Peyer's patch (tissue), 4 donors: ENCODE measurements at regions not wholly inside any gene's neighbourhood (a gene's known extent, or its start where the extent isn't known, plus 50 kb on each side); places are given as distances from the start of the nearest gene placed in this dataset.

Experiments used
- POLR2A ChIP-seq, 2 donors: fragments of 450-650 bp; IDR thresholded peaks; one replicate each; pipeline ENCODE4 v1.5.1; 2017; ENCODE audit warnings: antibody characterized with exemption in 2 of 2, mild to moderate bottlenecking in 2 of 2, moderate library complexity in 2 of 2
- TF ChIP-seq, protein P1 (sequence below), 6 experiments: fragments of 450-650 bp in 4 of 6; fragments of 200-600 bp in 2 of 6; sonication (generic) in 1 of 6; IDR thresholded peaks; one replicate each; pipeline ENCODE4 v1.5.1; 2017 to 2019; ENCODE audit warnings: antibody characterized with exemption in 6 of 6, mild to moderate bottlenecking in 3 of 6, moderate library complexity in 1 of 6

DNA sequence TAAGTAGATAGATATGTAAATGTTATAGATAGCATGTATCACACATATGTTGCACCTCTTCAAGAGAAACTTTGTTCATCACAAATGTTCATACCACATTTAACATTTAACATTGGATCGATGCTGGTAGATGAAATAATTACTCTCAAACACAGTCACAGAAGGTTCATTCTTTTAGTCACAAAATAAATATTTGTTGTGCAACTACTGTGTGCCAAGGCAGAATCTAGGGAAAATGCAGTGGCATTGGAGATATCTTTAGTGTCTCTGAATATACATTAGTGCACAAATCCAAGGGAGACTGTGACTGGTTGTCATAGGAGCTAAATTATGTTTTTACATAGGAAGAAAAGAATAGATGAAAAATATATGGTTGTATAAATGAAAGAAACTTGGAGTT lies 535.7 kb downstream of the BRINP3 start:
- TF ChIP-seq, protein P1, sequence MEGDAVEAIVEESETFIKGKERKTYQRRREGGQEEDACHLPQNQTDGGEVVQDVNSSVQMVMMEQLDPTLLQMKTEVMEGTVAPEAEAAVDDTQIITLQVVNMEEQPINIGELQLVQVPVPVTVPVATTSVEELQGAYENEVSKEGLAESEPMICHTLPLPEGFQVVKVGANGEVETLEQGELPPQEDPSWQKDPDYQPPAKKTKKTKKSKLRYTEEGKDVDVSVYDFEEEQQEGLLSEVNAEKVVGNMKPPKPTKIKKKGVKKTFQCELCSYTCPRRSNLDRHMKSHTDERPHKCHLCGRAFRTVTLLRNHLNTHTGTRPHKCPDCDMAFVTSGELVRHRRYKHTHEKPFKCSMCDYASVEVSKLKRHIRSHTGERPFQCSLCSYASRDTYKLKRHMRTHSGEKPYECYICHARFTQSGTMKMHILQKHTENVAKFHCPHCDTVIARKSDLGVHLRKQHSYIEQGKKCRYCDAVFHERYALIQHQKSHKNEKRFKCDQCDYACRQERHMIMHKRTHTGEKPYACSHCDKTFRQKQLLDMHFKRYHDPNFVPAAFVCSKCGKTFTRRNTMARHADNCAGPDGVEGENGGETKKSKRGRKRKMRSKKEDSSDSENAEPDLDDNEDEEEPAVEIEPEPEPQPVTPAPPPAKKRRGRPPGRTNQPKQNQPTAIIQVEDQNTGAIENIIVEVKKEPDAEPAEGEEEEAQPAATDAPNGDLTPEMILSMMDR (IDR thresholded peaks at IDR 0.05), result no peak
- TF ChIP-seq POLR2A (IDR thresholded peaks at IDR 0.05), result no peak
